ENCODE measurements at regions not wholly inside any gene's neighbourhood (a gene's known extent, or its start where the extent isn't known, plus 50 kb on each side); places are given as distances from the start of the nearest gene placed in this dataset.
"Not testable (repeated sequence)": the region's sequence is repeated elsewhere in the genome, so short reads cannot be mapped to it uniquely, and the experiment has no call there.

- no peak for DNase-seq (ENCODE audit: low read depth in 2 of 2)
Observed at GRCh38 chr10:83517456-83517855, 621.9 kb upstream of the GHITM start.

- no peak for DNase-seq (ENCODE audit: low read depth in 2 of 2)
Observed at GRCh38 chr10:83518779-83519178, 620.5 kb upstream of the GHITM start.

- not testable (repeated sequence) for DNase-seq (ENCODE audit: low read depth in 2 of 2)
Observed at GRCh38 chr10:83520386-83520785, 618.9 kb upstream of the GHITM start.

- no peak for DNase-seq (ENCODE audit: low read depth in 2 of 2)
Observed at GRCh38 chr10:83522456-83522855, 616.9 kb upstream of the GHITM start.

GRCh38 chr10:83522881-83523386 lies 616.4 kb upstream of the GHITM start:
- DNase-seq (ENCODE audit: low read depth in 2 of 2): no peak

- DNase-seq (ENCODE audit: low read depth in 2 of 2): no peak
Observed at GRCh38 chr10:83527934-83528333, 611.4 kb upstream of the GHITM start.

GRCh38 chr10:83533290-83533689 lies 606.0 kb upstream of the GHITM start:
- DNase-seq (ENCODE audit: low read depth in 2 of 2): no peak

GRCh38 chr10:83536426-83536825 lies 602.9 kb upstream of the GHITM start:
- no peak for DNase-seq (ENCODE audit: low read depth in 2 of 2)

- no peak for DNase-seq (ENCODE audit: low read depth in 2 of 2)
Observed at GRCh38 chr10:83538047-83538446, 601.3 kb upstream of the GHITM start.

- DNase-seq (ENCODE audit: low read depth in 2 of 2): no peak
Observed at GRCh38 chr10:83539528-83540308, 599.6 kb upstream of the GHITM start.

- no peak for DNase-seq (ENCODE audit: low read depth in 2 of 2)
Observed at GRCh38 chr10:83541046-83541445, 598.3 kb upstream of the GHITM start.

- DNase-seq (ENCODE audit: low read depth in 2 of 2): no peak
Observed at GRCh38 chr10:83542774-83543411, 596.4 kb upstream of the GHITM start.

GRCh38 chr10:83543691-83544462 lies 595.4 kb upstream of the GHITM start:
- no peak for DNase-seq (ENCODE audit: low read depth in 2 of 2)

- DNase-seq (ENCODE audit: low read depth in 2 of 2): no peak
Observed at GRCh38 chr10:83545901-83546391, 593.4 kb upstream of the GHITM start.

- DNase-seq (ENCODE audit: low read depth in 2 of 2): not testable (repeated sequence)
Observed at GRCh38 chr10:83551190-83551589, 588.1 kb upstream of the GHITM start.

GRCh38 chr10:83553366-83553765 lies 585.9 kb upstream of the GHITM start:
- DNase-seq (ENCODE audit: low read depth in 2 of 2): no peak

- no peak for DNase-seq (ENCODE audit: low read depth in 2 of 2)
Observed at GRCh38 chr10:83555264-83555663, 584.0 kb upstream of the GHITM start.

- DNase-seq (ENCODE audit: low read depth in 2 of 2): no peak
Observed at GRCh38 chr10:83562381-83562780, 576.9 kb upstream of the GHITM start.

- DNase-seq (ENCODE audit: low read depth in 2 of 2): no peak
Observed at GRCh38 chr10:83564889-83565588, 574.3 kb upstream of the GHITM start.

- DNase-seq (ENCODE audit: low read depth in 2 of 2): no peak
Observed at GRCh38 chr10:83572036-83572435, 567.3 kb upstream of the GHITM start.

- DNase-seq (ENCODE audit: low read depth in 2 of 2): no peak
Observed at GRCh38 chr10:83574770-83575169, 564.5 kb upstream of the GHITM start.

GRCh38 chr10:83577421-83577820 lies 561.9 kb upstream of the GHITM start:
- DNase-seq (ENCODE audit: low read depth in 2 of 2): no peak
